BE2C (cell line): ENCODE measurements at regions not wholly inside any gene's neighbourhood (a gene's known extent, or its start where the extent isn't known, plus 50 kb on each side); places are given as distances from the start of the nearest gene placed in this dataset.

Source experiments
- DNase-seq: peaks from one replicate; pipeline ENCODE4 v3.0.0-alpha.2; 2020
- H3K27me3 ChIP-seq: fragments of 250-450 bp; sonication (Bioruptor Pico); 2 replicates; pipeline ENCODE4 v1.5.1; 2020; ENCODE audit warnings: mild to moderate bottlenecking
- H3K36me3 ChIP-seq: fragments of 250-450 bp; sonication (Bioruptor Pico); 2 replicates; pipeline ENCODE4 v1.5.1; 2020; ENCODE audit warnings: mild to moderate bottlenecking
- H3K4me1 ChIP-seq: fragments of 250-450 bp; sonication (Bioruptor Pico); 2 replicates; pipeline ENCODE4 v1.5.1; 2020
- H3K4me3 ChIP-seq: 2 replicates; pipeline ENCODE4 v1.5.1; 2011; ENCODE audit warnings: low read depth, low read length
- H3K9me3 ChIP-seq: fragments of 250-450 bp; sonication (Bioruptor Pico); 2 replicates; pipeline ENCODE4 v1.5.1; 2020
- TF ChIP-seq, protein P1 (sequence below): IDR thresholded peaks from 2 replicates; pipeline ENCODE4 v1.5.1; 2012; ENCODE audit warnings: mild to moderate bottlenecking, low read depth, low read length

DNA sequence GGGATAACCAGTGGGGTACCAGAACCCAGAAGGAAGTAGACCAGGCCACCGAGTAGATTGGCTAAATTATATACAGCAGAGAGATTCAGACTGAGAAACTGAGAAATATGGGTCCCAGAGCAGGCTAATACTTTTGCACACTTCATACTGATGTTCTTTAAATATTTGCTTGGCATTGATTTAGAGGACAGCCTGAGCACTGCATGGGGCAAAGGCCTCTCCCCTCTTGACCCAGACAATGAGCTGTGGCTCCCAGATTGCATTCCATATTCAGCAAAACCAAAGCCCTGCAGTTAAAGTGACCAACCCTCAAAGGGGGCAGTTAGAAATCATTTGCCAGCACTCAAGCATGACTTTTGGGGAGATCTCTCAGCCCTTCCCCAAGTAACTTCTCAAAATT lies 279.2 kb downstream of the SUDS3 start:
- Histone ChIP-seq H3K27me3 (no peaks in the 10 kb centered on the region), H3K4me3 (no peak overlapping the region), H3K4me1 (no peaks in the 10 kb centered on the region), H3K36me3 (no peaks in the 10 kb centered on the region), H3K9me3 (no peaks in the 10 kb centered on the region)
- TF ChIP-seq, protein P1, sequence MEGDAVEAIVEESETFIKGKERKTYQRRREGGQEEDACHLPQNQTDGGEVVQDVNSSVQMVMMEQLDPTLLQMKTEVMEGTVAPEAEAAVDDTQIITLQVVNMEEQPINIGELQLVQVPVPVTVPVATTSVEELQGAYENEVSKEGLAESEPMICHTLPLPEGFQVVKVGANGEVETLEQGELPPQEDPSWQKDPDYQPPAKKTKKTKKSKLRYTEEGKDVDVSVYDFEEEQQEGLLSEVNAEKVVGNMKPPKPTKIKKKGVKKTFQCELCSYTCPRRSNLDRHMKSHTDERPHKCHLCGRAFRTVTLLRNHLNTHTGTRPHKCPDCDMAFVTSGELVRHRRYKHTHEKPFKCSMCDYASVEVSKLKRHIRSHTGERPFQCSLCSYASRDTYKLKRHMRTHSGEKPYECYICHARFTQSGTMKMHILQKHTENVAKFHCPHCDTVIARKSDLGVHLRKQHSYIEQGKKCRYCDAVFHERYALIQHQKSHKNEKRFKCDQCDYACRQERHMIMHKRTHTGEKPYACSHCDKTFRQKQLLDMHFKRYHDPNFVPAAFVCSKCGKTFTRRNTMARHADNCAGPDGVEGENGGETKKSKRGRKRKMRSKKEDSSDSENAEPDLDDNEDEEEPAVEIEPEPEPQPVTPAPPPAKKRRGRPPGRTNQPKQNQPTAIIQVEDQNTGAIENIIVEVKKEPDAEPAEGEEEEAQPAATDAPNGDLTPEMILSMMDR = no peak
- DNase-seq = no peak

DNA sequence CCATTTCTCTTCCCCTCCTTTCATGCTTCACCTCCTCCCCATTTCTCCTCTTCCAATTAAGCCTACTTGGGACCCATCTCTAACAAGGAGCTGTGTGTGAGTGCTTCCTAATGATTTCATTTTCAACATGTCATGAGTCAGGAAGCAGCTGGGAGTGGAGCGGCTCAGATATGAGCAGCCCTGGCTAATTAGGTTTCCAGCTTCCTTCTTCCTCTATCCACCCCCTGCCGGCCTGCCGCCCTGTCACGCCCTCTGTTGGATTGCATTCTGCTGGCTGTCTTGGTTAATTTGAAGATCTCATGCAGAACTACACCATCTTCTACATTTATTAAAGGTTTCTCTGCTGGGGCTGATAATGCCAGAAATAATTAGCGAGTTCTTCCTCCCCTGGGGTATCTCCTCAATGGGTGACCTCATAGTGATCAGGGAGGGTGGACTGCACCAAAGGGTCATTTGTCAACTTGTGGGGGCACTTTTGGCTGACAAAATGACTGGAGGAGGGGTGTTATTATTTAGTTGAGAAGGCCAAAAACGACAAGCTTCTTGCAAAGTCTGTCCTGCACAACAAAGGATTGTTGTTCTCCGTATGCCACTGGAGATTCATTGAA lies 300.9 kb upstream of the SRRM4 start:
- H3K27me3 ChIP-seq = no peaks in the 10 kb centered on the region
- peak overlapping the region; percentile 9; the same call in 1 of the 2 replicates for H3K4me3 ChIP-seq
- DNase-seq = peak; percentile 19
- H3K4me1 ChIP-seq = no peaks in the 10 kb centered on the region
- no peaks in the 10 kb centered on the region for H3K36me3 ChIP-seq
- no peaks in the 10 kb centered on the region for H3K9me3 ChIP-seq
- TF ChIP-seq, protein P1 = no peak; the same call in none of the 2 replicates

DNA sequence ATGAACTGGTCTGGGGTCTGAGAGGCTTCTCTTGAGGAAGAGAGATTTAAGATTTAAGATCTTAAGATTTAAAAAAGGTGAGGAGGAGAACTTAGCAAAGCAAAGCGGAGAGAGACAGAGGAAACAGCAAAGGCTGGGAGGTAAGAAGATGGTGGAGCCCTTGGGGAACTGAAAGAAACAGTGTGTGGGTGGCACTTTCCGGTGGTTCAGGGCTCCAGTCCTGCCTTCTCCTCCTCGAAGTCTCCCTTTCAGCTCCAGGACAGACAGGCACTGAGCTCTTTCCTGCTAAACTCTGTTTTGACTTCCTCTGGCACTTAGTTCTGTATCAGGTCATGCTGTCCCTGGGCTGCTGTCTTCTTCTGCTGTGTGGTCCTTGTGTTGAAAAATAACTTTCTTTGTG lies 298.7 kb upstream of the SRRM4 start:
- TF ChIP-seq, protein P1 = no peak

DNA sequence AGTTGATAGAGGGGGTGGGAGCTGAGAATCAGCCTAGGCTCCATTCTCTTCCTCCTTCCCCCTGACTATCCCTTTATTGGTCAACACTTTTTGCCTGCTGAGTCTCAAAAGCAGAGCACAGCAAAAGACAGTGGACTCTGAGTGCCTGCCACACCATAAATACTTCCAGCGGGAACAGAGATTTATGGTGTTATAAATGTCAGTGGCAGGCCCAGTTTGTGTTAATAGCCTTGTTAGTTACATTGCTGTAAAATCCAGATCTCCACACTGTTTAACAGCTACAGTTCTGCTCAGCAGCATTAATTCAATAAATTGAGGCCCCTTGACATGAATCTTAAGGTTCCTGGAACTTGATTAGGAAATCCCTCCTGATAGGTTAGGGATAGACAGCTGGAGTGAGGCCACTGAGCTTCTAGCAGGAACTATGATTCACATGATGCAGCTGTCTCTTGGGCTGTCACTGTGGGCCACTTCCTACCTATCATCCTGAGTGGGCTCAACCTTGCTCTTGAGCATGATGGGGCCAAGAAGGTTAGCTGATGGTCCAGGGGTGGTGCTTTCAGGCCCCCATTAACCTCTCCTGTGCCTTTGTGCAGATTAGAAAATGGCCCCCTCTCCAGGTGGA lies 295.2 kb upstream of the SRRM4 start:
- no peak for DNase-seq
- Histone ChIP-seq H3K4me1 (no peaks in the 10 kb centered on the region), H3K27me3 (no peaks in the 10 kb centered on the region), H3K4me3 (no peak overlapping the region), H3K9me3 (no peaks in the 10 kb centered on the region), H3K36me3 (no peaks in the 10 kb centered on the region)
- TF ChIP-seq, protein P1 = no peak

More for the DNA sequence above, 298.7 kb upstream of the SRRM4 start:
- Histone ChIP-seq H3K9me3 (no peaks in the 10 kb centered on the region), H3K4me3 (no peak overlapping the region), H3K36me3 (no peaks in the 10 kb centered on the region), H3K4me1 (no peaks in the 10 kb centered on the region), H3K27me3 (no peaks in the 10 kb centered on the region)
- no peak for DNase-seq

DNA sequence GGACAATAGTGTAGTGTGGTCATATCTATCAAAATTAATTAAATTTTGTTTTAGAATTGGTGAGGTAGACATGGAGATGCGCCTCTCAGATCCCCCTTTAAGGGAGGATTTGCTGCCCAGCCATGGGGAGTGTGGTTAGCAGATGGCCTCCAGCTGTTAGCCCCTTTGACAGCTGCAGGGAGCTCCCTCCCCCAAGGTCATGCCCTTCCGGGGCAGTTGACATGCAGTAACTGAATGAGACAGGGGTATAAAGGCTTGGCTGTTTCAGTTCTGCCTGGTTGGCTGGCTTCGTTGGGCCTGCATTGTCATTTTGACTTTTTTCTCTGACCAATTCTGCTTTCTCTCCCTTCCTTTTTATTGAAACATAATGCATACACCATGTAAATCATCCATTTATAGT lies 291.5 kb upstream of the SRRM4 start:
- DNase-seq = no peak
- Histone ChIP-seq H3K36me3 (no peaks in the 10 kb centered on the region), H3K9me3 (no peaks in the 10 kb centered on the region), H3K27me3 (no peaks in the 10 kb centered on the region), H3K4me1 (no peaks in the 10 kb centered on the region), H3K4me3 (no peak overlapping the region)
- TF ChIP-seq, protein P1 = no peak

DNA sequence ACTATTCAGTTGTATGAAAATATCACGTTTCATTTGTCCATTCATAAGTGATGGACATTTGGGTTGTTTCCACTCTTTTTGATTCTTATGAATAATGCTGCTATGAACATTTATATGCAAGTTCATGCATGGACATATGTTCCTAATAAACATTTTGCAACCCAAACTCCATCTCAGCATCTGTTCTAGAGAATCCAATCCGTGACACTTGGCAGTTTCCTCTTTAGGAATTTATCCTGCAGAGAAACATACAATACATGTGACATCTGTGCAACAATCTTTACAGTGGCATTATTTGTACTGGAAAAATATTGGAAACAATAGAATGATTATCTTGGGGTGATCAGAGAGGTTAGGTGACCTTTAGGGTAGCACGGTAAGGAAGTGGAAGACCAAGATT lies 290.8 kb upstream of the SRRM4 start:
- Histone ChIP-seq H3K4me3 (no peak overlapping the region), H3K9me3 (no peaks in the 10 kb centered on the region), H3K4me1 (no peaks in the 10 kb centered on the region), H3K27me3 (no peaks in the 10 kb centered on the region), H3K36me3 (no peaks in the 10 kb centered on the region)
- no peak for DNase-seq
- TF ChIP-seq, protein P1 = no peak
